ENCODE measurements at regions not wholly inside any gene's neighbourhood (a gene's known extent, or its start where the extent isn't known, plus 50 kb on each side); places are given as distances from the start of the nearest gene placed in this dataset.

DNA sequence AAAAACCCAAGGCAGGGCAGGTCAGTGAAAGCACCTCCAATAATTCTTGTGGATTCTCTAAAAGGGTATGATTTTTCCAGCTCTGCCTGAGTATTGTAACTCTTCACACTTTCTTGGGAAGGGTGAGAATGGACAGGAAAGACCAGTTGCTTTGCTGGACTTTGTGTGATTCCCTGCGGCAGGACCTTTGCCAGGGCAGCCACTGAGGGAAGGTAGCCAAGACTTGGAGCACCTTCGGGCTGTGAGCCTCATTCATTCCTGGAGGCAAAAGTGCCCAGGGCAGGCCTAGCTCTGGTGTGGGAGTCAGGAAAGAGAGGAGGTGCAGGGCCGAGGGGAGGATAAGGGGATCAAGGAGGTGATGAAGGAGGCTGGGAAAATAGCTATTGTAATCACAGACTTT, 80.2 kb downstream of the VCPKMT start:
- no peak overlapping the region for H3K27ac Mint-ChIP-seq
- no peaks in the 10 kb centered on the region for H3K27me3 Mint-ChIP-seq
- no peaks in the 10 kb centered on the region for H3K9me3 Mint-ChIP-seq
- H3K36me3 Mint-ChIP-seq (ENCODE audit: insufficient read depth): peaks cover 8% of the 10 kb centered on the region
- H3K4me1 Mint-ChIP-seq (ENCODE audit: low read depth in 2 of 2): peaks cover 47% of the 10 kb centered on the region in 2 donors
- DNase-seq (no peak), ATAC-seq (replicated peaks) (no peak)
- no peak overlapping the region for H3K4me3 Mint-ChIP-seq

DNA sequence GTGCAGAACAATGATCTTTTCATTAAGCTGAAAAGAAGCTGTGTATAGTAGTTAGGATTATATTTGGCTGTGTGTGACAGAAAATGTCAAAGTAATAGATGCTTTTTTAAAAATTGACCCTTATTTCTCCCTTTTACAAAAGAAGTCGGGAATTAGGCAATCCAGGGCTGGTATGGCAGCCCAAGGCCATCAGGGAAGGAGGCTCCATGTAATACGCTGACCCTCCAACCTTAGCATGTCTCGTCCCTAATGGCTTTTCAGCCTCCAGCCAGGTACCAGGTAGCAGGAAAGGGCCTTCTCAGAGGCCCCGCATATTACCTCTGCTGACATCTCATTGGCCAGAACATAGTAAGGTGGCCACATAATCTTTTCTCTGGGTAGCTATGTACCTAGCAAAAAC, 79.7 kb downstream of the VCPKMT start:
- Mint-ChIP-seq H3K27ac (no peak overlapping the region), H3K9me3 (no peaks in the 10 kb centered on the region), H3K4me3 (no peak overlapping the region), H3K4me1 (ENCODE audit: low read depth in 2 of 2) (peaks cover 48 to 50% of the 10 kb centered on the region in 2 donors), H3K27me3 (no peaks in the 10 kb centered on the region), H3K36me3 (ENCODE audit: insufficient read depth) (peaks cover 8% of the 10 kb centered on the region)
- ATAC-seq (replicated peaks) (no peak), DNase-seq (no peak)

DNA sequence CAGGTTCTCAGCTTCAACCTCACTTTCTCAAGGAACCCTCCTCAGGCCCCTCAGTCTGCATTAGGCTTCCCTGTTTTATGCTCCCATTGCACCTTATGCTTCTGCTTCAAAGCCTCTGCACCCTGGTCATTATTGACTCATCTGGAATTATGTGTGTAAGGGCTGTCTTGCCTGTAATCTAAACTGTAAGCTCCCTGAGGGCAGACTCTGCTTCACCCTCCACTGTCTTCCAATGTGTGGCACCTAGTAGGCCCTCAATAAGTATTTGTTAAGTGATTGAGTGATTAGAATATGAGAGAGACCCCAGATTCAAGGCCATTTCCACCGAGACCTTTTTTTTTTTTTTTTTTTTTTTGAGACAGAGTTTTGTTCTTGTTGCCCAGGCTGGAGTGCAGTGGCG, 79.1 kb downstream of the VCPKMT start:
- ATAC-seq (replicated peaks) (no peak), DNase-seq (no peak)
- H3K27ac Mint-ChIP-seq: no peak overlapping the region
- peaks cover 44 to 48% of the 10 kb centered on the region in 2 donors for H3K4me1 Mint-ChIP-seq (ENCODE audit: low read depth in 2 of 2)
- no peak overlapping the region for H3K4me3 Mint-ChIP-seq
- H3K27me3 Mint-ChIP-seq: no peaks in the 10 kb centered on the region
- peaks cover 8% of the 10 kb centered on the region for H3K36me3 Mint-ChIP-seq (ENCODE audit: insufficient read depth)
- H3K9me3 Mint-ChIP-seq: no peaks in the 10 kb centered on the region

DNA sequence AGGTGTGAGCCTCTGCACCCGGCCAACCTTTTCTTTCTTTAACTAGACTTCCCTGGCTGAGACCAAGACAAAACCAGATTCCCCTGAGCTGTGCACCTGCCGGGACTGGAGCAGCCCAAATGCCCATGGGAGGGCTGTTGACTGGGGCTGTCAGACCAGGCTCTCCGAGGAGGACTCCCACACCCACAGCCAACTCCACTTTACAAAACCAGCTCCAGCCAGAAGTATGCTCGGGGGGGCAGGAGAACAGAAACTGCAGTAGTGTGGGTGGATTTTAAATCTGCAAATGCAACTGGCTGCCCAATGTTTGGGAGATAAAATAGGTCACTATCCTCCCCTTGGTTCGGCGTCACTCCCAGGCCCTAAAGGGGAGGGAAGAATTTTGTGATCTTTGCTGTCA, 78.5 kb downstream of the VCPKMT start:
- DNase-seq (no peak), ATAC-seq (replicated peaks) (no peak)
- peaks cover 44 to 49% of the 10 kb centered on the region in 2 donors for H3K4me1 Mint-ChIP-seq (ENCODE audit: low read depth in 2 of 2)
- no peaks in the 10 kb centered on the region for H3K27me3 Mint-ChIP-seq
- H3K9me3 Mint-ChIP-seq: no peaks in the 10 kb centered on the region
- peaks cover 8% of the 10 kb centered on the region for H3K36me3 Mint-ChIP-seq (ENCODE audit: insufficient read depth)
- H3K4me3 Mint-ChIP-seq: peak overlapping the region; percentile 10 to 79
- peak overlapping the region; percentile 94 to 95 for H3K27ac Mint-ChIP-seq

DNA sequence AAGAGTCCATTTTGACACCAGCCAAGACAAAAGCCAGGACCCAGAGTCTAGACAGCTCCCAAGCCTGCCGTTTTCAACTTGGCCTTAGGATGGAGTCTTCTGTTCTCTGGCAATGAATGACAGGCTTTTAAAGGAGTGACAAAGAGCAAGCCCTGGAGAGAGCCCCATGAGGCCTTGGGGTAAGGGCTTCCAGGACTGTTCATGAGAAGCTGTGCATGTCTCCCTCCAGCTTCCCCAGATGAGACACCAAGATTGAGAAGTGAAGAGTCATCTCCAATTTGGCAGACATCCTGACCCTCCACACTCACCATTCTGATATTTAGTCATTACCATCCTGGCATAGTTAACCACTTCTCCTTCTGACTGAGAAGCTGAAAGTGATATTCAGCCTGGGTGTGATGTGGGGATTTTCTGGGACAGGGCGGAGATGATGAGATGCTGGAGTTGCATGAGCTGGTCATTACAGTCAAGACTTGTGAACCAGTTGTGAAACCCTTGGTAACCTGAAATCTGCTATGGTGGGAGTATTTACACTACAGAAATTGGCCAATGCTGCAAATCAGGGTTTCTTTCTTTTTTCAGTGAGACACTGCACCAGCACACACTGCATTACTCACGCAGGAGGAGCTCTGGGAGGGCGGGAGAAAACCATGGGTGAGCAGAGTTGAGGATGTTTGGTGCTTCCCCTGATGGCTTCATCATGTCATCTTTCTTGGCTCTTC, 77.8 kb downstream of the VCPKMT start:
- peaks cover 8% of the 10 kb centered on the region for H3K36me3 Mint-ChIP-seq (ENCODE audit: insufficient read depth)
- ATAC-seq (replicated peaks) (peak; percentile 41), DNase-seq (no peak)
- H3K27me3 Mint-ChIP-seq: no peaks in the 10 kb centered on the region
- peak overlapping the region; percentile 94 to 95 for H3K27ac Mint-ChIP-seq
- H3K4me3 Mint-ChIP-seq: peak overlapping the region; percentile 79 to 86
- H3K4me1 Mint-ChIP-seq (ENCODE audit: low read depth in 2 of 2): peaks cover 44 to 47% of the 10 kb centered on the region in 2 donors
- no peaks in the 10 kb centered on the region for H3K9me3 Mint-ChIP-seq

DNA sequence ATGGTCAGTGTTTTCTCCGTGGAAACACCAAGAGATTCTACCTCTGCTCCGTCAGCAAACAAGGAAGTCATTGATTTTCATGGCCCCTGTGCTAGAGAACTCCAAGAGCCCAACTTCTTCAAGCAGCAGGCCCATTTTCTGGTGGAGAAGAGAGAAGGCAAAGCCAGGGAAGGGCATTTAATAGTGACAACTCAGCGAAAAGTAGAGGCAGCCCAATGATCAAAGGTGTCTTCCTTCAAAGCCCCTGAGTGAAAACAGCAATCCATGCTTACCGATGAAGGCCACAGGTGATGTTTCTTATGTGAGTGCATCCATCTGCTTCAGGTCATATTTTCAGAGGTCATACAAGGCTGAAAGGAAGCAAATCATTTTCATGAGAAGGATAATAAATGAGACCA, 77.3 kb downstream of the VCPKMT start:
- ATAC-seq (replicated peaks) (no peak), DNase-seq (no peak)
- H3K4me1 Mint-ChIP-seq (ENCODE audit: low read depth in 2 of 2): peaks cover 45 to 47% of the 10 kb centered on the region in 2 donors
- H3K27ac Mint-ChIP-seq: peak overlapping the region; percentile 94 to 95
- H3K9me3 Mint-ChIP-seq: no peaks in the 10 kb centered on the region
- H3K4me3 Mint-ChIP-seq: peak overlapping the region; percentile 79 to 86
- H3K36me3 Mint-ChIP-seq (ENCODE audit: insufficient read depth): peaks cover 8% of the 10 kb centered on the region
- no peaks in the 10 kb centered on the region for H3K27me3 Mint-ChIP-seq

DNA sequence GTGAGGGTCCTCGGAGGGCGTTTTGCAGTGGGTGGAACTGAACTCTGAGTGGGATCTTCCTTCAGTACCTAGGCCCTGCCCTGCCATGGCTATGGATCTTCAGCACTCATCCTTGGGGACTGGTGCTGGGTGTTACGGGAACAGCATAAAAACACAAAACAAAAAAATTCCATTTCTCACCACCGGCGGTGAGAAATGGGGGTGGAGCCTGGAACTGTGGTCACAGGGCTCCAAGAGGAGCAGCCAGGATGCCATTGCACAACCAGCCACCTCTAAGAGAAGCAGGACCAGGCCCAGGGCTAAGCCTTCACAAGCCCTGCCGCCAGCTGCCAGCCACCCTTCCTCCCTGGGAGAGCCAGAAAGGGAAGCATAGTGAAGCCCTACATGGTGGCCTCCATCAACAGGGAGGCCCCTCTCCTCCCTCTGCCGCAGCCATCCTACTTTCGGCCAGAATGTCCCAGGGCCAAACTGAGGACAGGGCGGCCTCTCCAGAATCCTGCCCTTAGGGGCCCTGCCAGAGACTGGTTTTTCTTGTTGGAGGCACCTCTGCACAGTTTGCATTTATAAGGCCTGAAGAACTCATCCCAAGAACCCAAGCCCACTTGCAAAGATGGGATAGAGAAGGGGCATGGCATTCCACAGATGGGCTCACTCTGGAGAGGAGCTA, 76.5 kb downstream of the VCPKMT start:
- peaks cover 50 to 52% of the 10 kb centered on the region in 2 donors for H3K4me1 Mint-ChIP-seq (ENCODE audit: low read depth in 2 of 2)
- H3K36me3 Mint-ChIP-seq (ENCODE audit: insufficient read depth): peaks cover 8% of the 10 kb centered on the region
- ATAC-seq (replicated peaks): no peak
- no peaks in the 10 kb centered on the region for H3K27me3 Mint-ChIP-seq
- DNase-seq: no peak
- peak overlapping the region; percentile 79 to 86 for H3K4me3 Mint-ChIP-seq
- H3K27ac Mint-ChIP-seq: peak overlapping the region; percentile 94 to 95
- H3K9me3 Mint-ChIP-seq: no peaks in the 10 kb centered on the region

DNA sequence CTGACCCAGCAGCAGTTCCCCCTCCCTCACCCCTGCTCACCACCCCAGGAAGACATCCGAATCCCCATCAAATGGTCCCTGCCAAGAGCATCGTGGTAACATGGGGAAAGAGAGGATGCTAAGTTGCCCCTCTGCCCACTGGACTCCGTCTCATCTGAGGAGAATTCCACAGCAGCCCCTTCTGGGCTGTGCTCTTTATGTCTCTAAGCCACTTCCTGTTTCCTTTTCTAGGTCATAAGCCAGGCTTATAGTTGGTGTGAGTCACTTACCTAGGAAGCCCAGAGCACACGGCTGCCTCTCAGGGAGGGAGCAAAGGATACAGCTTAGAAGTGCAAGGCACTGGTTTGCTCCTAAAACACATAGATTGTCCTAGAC, 76.0 kb downstream of the VCPKMT start:
- DNase-seq (peak in 2 of 3 experiments; percentile 16 to 21), ATAC-seq (replicated peaks) (peak; percentile 74)
- Mint-ChIP-seq H3K36me3 (ENCODE audit: insufficient read depth) (peaks cover 8% of the 10 kb centered on the region), H3K4me3 (peak overlapping the region; percentile 79 to 86), H3K27ac (peak overlapping the region; percentile 94 to 95), H3K27me3 (no peaks in the 10 kb centered on the region), H3K9me3 (no peaks in the 10 kb centered on the region), H3K4me1 (ENCODE audit: low read depth in 2 of 2) (peaks cover 54 to 56% of the 10 kb centered on the region in 2 donors)

DNA sequence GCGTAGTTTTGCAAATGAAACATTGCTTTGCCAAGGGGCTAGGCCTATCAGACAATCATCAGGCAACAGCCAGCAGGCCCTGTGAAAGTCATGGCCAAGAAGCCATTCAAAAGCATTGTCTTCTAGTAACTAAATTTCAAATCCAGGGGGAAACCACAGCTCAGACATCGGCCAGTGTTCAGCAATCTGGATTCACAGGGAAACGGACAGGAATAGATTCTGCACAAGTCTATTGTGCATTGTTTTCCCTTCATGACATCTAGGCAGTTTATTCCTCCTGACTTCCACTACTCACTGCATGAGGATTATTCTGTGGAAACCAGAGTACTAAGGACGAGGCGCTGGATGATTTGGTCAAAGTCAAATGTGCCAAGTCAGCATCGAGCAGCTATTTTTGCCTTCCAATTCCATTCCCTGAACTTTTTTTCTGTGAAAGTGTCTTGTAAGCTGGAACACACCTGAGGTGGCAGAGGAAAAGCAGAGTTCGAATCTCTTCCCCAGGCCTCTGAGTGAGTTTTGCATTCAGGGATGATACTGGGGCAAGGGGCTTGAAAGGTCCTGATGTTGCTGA, 75.4 kb downstream of the VCPKMT start:
- DNase-seq (no peak), ATAC-seq (replicated peaks) (no peak)
- H3K4me3 Mint-ChIP-seq: peak overlapping the region; percentile 79 to 86
- peak overlapping the region; percentile 94 to 95 for H3K27ac Mint-ChIP-seq
- peaks cover 8% of the 10 kb centered on the region for H3K36me3 Mint-ChIP-seq (ENCODE audit: insufficient read depth)
- no peaks in the 10 kb centered on the region for H3K27me3 Mint-ChIP-seq
- H3K4me1 Mint-ChIP-seq (ENCODE audit: low read depth in 2 of 2): peaks cover 60 to 62% of the 10 kb centered on the region in 2 donors
- no peaks in the 10 kb centered on the region for H3K9me3 Mint-ChIP-seq

DNA sequence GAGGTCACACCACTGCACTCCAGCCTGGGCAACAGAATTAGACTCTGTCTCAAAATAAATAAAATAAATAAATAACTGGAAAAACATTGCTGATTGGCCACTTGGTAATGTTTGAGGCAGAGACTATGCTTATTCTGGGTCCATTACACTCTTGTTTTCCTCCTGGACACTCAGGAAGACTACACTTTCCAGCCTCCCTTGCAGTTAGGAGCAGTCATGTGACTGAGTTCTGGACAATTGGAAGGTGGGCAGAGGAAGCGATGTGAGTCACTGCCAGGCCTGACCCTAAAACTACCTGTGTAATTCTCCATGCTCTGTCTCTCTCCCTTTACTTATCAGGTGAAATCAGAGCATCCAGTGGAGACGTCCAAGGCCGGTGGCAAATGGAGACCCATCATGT, 74.4 kb downstream of the VCPKMT start:
- DNase-seq (no peak), ATAC-seq (replicated peaks) (no peak)
- Mint-ChIP-seq H3K4me3 (no peak overlapping the region), H3K27me3 (no peaks in the 10 kb centered on the region), H3K4me1 (ENCODE audit: low read depth in 2 of 2) (peaks cover 68% of the 10 kb centered on the region in 2 donors), H3K27ac (peak overlapping the region; percentile 35 to 95), H3K36me3 (ENCODE audit: insufficient read depth) (peaks cover 12% of the 10 kb centered on the region), H3K9me3 (no peaks in the 10 kb centered on the region)

DNA sequence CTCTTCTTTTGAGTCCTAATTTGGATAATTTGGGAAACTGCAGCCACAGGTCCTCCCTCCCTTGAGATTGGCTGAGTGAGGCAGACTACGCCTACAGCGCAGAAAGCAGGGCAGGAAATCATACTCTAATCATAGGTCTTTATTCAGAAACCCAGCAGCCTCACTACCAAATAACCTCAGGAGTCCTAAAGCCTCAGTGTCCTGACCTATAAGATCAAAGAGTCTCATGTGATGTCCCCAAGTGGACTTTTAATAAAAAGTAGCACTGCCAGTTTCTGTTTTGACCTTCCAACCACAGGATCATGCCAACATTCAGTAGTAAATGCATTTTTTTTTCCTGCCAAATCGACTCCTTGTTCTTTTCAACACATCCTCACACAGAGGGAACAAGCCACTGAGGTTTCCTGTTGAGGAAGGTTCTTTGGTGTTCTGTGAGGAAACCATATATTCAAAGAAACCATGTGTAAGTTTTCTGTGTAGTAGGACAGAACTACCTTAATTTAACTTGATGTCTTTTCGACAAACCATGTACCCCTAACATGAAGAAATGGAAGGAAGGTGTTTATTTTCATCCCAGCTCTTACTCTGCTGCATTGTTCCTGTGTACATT, 72.2 kb downstream of the VCPKMT start:
- H3K9me3 Mint-ChIP-seq: no peaks in the 10 kb centered on the region
- peak; percentile 33 for ATAC-seq (replicated peaks)
- no peak for DNase-seq
- H3K4me1 Mint-ChIP-seq (ENCODE audit: low read depth in 2 of 2): peaks cover 59 to 60% of the 10 kb centered on the region in 2 donors
- peak overlapping the region; percentile 84 to 90 for H3K27ac Mint-ChIP-seq
- peak overlapping the region; percentile 48 to 70 for H3K4me3 Mint-ChIP-seq
- H3K27me3 Mint-ChIP-seq: no peaks in the 10 kb centered on the region
- H3K36me3 Mint-ChIP-seq (ENCODE audit: insufficient read depth): peaks cover 4% of the 10 kb centered on the region

DNA sequence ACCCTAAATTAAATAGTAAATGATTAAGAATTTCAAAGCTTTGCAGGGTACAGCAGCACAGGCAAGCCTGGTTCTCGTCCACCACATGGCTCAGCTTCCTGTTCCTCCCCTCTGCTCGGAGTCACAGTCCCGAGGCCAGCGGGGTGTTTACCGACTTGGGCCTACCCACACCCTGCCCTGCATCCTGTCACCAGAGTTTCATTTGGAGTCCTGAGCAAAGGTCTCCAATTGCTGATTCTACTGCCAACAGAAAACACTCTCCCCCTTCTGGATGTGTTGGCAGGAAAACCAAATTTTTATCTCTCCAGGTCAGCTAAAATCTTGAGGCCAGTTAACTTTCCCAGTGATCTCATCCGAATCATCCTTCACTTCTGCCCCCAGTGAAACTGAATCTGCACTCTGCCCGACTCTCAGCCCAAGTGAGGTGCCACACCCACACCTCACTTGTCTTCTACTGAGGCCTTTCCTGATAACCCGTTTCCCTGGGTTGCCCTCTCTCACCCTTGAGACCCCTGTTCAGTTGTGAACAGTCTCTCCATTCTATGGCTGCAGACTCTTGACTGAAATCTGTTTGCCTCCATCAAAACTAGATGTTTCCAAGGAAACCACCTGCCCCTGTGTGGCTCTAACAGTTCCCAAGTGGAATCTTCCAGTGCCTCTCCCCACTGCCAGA, 71.2 kb downstream of the VCPKMT start:
- ATAC-seq (replicated peaks): peak; percentile 84
- Mint-ChIP-seq H3K27ac (peak overlapping the region; percentile 84 to 90), H3K4me3 (peak overlapping the region; percentile 59 to 61)

DNA sequence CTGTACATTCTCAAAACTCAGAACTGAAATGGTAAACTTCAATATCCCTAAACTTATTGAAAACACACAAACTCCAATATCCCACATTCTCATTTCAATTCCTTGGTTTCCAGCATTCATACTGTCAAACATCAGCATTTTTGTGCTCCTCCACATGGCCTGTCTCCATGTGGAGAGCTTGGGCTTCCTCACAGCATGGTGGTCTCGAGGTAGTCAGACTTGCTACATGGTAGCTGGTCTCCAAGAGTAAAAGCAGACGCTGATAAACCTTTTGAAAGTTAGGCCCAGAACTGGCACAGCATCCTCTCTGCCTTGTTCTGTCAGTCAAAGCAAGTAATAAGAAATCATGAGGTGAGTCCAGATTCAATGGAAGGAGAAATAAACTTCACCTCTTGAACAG, 70.5 kb downstream of the VCPKMT start:
- Mint-ChIP-seq H3K4me1 (ENCODE audit: low read depth in 2 of 2) (peaks cover 47 to 49% of the 10 kb centered on the region in 2 donors), H3K9me3 (no peaks in the 10 kb centered on the region), H3K4me3 (peak overlapping the region; percentile 59 to 61), H3K27ac (peak overlapping the region; percentile 84 to 90), H3K27me3 (no peaks in the 10 kb centered on the region), H3K36me3 (ENCODE audit: insufficient read depth) (peaks cover 4% of the 10 kb centered on the region)
- no peak for DNase-seq
- ATAC-seq (replicated peaks): no peak

More for the DNA sequence above, 71.2 kb downstream of the VCPKMT start:
- Mint-ChIP-seq H3K36me3 (ENCODE audit: insufficient read depth) (peaks cover 4% of the 10 kb centered on the region), H3K27me3 (no peaks in the 10 kb centered on the region), H3K4me1 (ENCODE audit: low read depth in 2 of 2) (peaks cover 54 to 56% of the 10 kb centered on the region in 2 donors), H3K9me3 (no peaks in the 10 kb centered on the region)
- DNase-seq: peak; percentile 55 to 63 (median 58)

Data from effector memory CD8-positive, alpha-beta T cell (primary cell).